SU-DHL-6 (cell line): ENCODE measurements at regions not wholly inside any gene's neighbourhood (a gene's known extent, or its start where the extent isn't known, plus 50 kb on each side); places are given as distances from the start of the nearest gene placed in this dataset.
"Not testable (repeated sequence)": the region's sequence is repeated elsewhere in the genome, so short reads cannot be mapped to it uniquely, and the experiment has no call there.

Experiments
- H2AFZ ChIP-seq: fragments of 200-600 bp; sonication (generic); 2 replicates; pipeline ENCODE4 v1.6.1; 2014; ENCODE audit warnings: low read depth, mild to moderate bottlenecking, moderate library complexity, mixed read lengths, antibody characterized with exemption, low read length; ENCODE audit not compliant: severe bottlenecking
- H3F3A ChIP-seq: fragments of 200-600 bp; shearing (Covaris generic); 2 replicates; pipeline ENCODE4 v1.6.0; 2016; ENCODE audit warnings: antibody characterized with exemption, mild to moderate bottlenecking; ENCODE audit not compliant: insufficient read depth
- H3K27ac ChIP-seq: fragments of 200-600 bp; sonication (generic); 2 replicates; pipeline ENCODE4 v1.5.1; 2016; ENCODE audit warnings: low read depth, mild to moderate bottlenecking, low read length, moderate library complexity, mixed read lengths
- H3K27me3 ChIP-seq: fragments of 200-600 bp; sonication (generic), shearing (Covaris generic); 2 replicates; pipeline ENCODE4 v1.6.0; 2014; ENCODE audit warnings: mild to moderate bottlenecking, low read length
- H3K36me3 ChIP-seq: fragments of 200-600 bp; sonication (generic); 2 replicates; pipeline ENCODE4 v1.6.1; 2014; ENCODE audit warnings: mild to moderate bottlenecking, low read length, mixed read lengths
- H3K4me2 ChIP-seq: fragments of 300-600, 200-600 bp; shearing (Covaris generic), sonication (generic); 2 replicates; pipeline ENCODE4 v1.6.0; 2014; ENCODE audit warnings: low read length, low read depth, mild to moderate bottlenecking; ENCODE audit not compliant: poor library complexity, severe bottlenecking
- H3K4me3 ChIP-seq: fragments of 200-600 bp; sonication (generic); 2 replicates; pipeline ENCODE4 v1.5.1; 2014; ENCODE audit warnings: antibody characterized with exemption, low read length, mild to moderate bottlenecking, mixed read lengths; ENCODE audit not compliant: insufficient read depth, poor library complexity, severe bottlenecking
- H3K79me2 ChIP-seq: fragments of 200-600 bp; sonication (generic); 2 replicates; pipeline ENCODE4 v1.6.1; 2014; ENCODE audit warnings: mild to moderate bottlenecking, low read length, moderate library complexity; ENCODE audit not compliant: insufficient read depth
- H3K9ac ChIP-seq: fragments of 200-600 bp; sonication (generic); 2 replicates; pipeline ENCODE4 v1.7.0; 2014; ENCODE audit warnings: mild to moderate bottlenecking, low read length
- H3K9me2 ChIP-seq: fragments of 200-600 bp; sonication (generic); replicated peaks from 2 replicates; pipeline ENCODE4 v1.6.1; 2014; ENCODE audit warnings: low read length; ENCODE audit not compliant: insufficient read depth
- H3K9me3 ChIP-seq: fragments of 200-600 bp; sonication (generic); 2 replicates; pipeline ENCODE4 v1.6.1; 2014; ENCODE audit warnings: low read length, mixed read lengths; ENCODE audit not compliant: insufficient read depth
- H4K20me1 ChIP-seq: fragments of 200-600 bp; sonication (generic); 2 replicates; pipeline ENCODE4 v1.6.1; 2014; ENCODE audit warnings: low read depth, mild to moderate bottlenecking, antibody characterized with exemption, low read length, moderate library complexity, mixed read lengths

DNA sequence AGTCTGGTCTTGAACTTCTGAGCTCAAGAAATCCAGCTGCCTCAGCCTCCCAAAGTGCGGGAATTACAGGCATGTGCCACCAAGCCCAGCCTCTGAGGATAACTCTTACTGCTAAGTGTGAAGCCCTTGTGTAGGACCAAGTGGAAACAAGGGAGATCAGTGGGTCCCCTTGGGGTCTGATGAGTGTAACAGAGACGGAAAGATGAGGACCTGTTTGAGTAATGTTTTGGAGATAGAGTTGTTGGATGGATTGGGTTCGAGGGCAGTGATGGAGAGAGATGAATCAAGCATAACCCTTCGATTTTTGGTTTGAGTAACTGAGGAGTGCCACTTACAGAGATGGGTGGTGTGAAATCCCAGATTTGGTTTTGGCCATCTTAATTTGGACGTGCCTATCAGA is 378.7 kb downstream of the ANAPC1 start:
- H3K9ac ChIP-seq, H2AFZ ChIP-seq, H3K27ac ChIP-seq, H3K9me2 ChIP-seq, H3K4me2 ChIP-seq, H3K79me2 ChIP-seq, H3F3A ChIP-seq, H3K27me3 ChIP-seq, H3K4me3 ChIP-seq, H4K20me1 ChIP-seq, H3K36me3 ChIP-seq, H3K9me3 ChIP-seq: not testable (repeated sequence)

DNA sequence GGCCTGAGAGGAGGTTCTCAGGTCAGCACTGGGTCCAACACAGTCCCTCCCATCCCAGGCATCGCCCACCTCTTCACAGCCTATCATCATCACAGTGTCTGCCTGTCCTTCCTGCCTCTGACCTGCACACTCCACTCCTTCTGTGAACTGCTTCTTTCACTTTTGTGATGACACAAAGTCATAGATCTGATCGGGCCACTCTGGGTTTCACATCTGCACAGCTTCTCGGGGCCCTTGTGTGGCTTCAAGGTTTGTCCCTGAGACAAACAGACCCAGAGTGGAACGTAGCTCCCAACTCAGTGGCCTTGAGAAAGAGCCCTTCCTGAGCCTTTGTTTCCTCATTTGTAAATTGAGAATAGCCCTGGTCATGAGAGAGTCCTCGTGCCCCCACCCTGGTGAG is 377.1 kb downstream of the ANAPC1 start:
- not testable (repeated sequence) for H3K4me2 ChIP-seq, H3K9ac ChIP-seq, H3K36me3 ChIP-seq, H4K20me1 ChIP-seq, H3K4me3 ChIP-seq, H3K9me3 ChIP-seq, H3K27me3 ChIP-seq, H3K79me2 ChIP-seq, H3F3A ChIP-seq, H3K27ac ChIP-seq, H2AFZ ChIP-seq, H3K9me2 ChIP-seq

DNA sequence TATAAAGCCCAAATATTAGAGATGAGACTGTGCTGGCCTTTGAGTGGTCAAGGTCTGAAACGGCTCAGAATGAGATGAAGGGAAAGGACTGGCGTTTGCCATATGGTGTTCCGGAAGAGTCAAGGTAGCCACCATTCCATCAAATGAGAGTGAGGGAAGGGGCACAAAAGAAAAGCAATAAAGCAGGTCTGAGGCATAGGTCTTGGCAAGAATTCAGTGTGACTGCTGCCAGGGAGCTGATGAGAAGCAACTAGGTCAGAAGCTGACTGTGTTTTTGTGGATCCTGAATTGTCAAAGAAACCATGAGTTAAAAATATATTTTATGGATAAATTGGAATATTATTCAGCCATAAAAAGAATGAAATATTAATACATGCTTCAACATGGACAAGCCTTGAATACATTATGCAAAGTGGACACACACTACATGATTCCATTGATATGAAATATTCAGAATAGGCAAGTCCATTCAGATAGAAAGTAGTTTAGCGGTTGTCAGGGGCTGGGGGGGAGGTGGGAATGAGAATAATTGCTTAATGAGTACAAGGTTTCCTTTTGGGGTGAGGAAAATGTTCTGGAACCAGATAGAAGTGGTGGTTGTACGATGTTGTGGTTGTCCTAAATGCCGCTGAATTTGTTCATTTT is 374.6 kb downstream of the ANAPC1 start:
- H4K20me1 ChIP-seq, H3K27me3 ChIP-seq, H3K36me3 ChIP-seq, H2AFZ ChIP-seq, H3K79me2 ChIP-seq, H3F3A ChIP-seq, H3K4me3 ChIP-seq, H3K4me2 ChIP-seq, H3K9me2 ChIP-seq, H3K9ac ChIP-seq, H3K9me3 ChIP-seq, H3K27ac ChIP-seq: not testable (repeated sequence)

DNA sequence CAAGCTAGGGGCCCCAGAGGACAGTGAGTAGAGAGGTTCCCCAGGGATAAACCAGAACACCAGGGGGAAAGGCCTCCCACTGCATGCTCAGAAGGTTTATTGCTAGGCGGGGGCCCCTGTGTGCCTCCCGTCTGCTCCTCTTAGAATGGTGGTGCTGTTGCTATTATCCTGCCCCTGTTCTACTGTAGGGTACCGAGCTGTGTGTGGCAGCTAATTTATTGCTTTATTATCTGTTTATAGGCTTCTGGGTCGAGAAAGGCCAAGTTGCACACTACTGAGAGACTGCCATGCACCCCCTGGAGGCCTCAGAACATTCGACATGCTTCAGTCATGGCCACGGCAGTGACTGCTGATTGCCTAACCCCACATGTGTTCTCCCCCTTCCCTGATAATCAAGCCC is 373.6 kb downstream of the ANAPC1 start:
- not testable (repeated sequence) for H3K27me3 ChIP-seq, H3K4me2 ChIP-seq, H3K4me3 ChIP-seq, H2AFZ ChIP-seq, H3K79me2 ChIP-seq, H3K36me3 ChIP-seq, H3K9me2 ChIP-seq, H3K9ac ChIP-seq, H3K27ac ChIP-seq, H4K20me1 ChIP-seq, H3K9me3 ChIP-seq, H3F3A ChIP-seq

DNA sequence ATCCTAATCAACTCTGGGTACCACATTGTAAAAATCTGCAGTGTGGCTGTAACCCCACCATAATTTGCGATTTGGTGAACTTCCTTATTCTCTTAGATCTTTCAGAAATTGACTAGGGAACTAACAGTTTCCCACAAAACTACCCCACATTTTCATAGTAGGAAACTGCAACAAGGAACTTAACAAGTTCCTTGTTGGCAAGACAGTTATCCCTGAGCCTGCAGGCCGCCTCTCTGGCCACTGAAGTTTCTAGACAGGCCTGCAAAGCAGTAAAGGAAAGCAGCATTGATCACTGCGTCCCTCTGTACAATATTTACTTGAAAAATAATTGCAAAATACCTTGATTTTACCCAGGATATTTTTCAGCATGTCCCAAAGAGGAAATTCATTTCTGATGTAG is 372.9 kb downstream of the ANAPC1 start:
- H3F3A ChIP-seq, H3K9me2 ChIP-seq, H3K4me3 ChIP-seq, H3K27ac ChIP-seq, H3K27me3 ChIP-seq, H4K20me1 ChIP-seq, H3K4me2 ChIP-seq, H2AFZ ChIP-seq, H3K36me3 ChIP-seq, H3K9me3 ChIP-seq, H3K9ac ChIP-seq, H3K79me2 ChIP-seq: not testable (repeated sequence)

DNA sequence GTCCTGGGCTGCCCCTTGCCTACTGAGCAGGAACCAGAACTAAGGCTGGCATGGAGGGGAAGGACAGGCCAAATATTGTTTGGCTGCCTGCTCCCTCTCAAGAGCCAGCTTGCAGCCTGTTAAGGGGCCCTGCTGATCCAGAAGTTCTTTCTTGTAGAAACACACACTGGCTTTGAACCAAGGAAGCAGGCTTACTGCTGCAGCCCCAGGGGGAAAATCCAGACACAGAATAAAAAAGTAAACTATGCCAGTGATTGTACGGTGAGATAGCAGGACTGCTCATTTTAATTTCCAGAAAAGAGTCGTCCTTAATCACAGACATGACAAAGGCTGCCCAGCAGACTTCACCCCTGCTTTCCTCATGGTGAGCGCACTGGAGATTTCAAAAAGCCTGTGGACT is 371.6 kb downstream of the ANAPC1 start:
- not testable (repeated sequence) for H3K36me3 ChIP-seq, H3K9me3 ChIP-seq, H3K4me2 ChIP-seq, H3K9me2 ChIP-seq, H3F3A ChIP-seq, H3K27ac ChIP-seq, H4K20me1 ChIP-seq, H2AFZ ChIP-seq, H3K9ac ChIP-seq, H3K79me2 ChIP-seq, H3K27me3 ChIP-seq, H3K4me3 ChIP-seq

DNA sequence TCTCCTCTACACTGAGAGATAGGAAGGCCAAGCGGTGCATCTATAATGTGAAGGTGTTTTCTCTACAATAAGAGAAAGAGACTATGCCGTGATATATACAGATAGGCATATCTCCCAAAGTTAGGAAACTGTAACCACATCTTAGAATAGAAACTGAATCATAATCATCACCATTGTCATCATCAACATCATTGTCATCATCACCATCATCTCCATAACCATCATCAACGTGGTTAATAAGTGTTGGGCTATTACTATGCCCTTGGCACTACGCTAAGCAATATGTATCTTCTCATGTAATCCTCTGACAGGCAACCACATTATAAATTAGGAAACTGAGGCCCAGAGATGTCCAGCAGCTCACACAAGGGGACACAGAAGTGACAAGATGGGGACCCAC is 369.9 kb downstream of the ANAPC1 start:
- H3K79me2 ChIP-seq, H3K9me3 ChIP-seq, H3K27ac ChIP-seq, H3K36me3 ChIP-seq, H4K20me1 ChIP-seq, H3K9ac ChIP-seq, H3K27me3 ChIP-seq, H3K4me3 ChIP-seq, H2AFZ ChIP-seq, H3K4me2 ChIP-seq, H3K9me2 ChIP-seq, H3F3A ChIP-seq: not testable (repeated sequence)

DNA sequence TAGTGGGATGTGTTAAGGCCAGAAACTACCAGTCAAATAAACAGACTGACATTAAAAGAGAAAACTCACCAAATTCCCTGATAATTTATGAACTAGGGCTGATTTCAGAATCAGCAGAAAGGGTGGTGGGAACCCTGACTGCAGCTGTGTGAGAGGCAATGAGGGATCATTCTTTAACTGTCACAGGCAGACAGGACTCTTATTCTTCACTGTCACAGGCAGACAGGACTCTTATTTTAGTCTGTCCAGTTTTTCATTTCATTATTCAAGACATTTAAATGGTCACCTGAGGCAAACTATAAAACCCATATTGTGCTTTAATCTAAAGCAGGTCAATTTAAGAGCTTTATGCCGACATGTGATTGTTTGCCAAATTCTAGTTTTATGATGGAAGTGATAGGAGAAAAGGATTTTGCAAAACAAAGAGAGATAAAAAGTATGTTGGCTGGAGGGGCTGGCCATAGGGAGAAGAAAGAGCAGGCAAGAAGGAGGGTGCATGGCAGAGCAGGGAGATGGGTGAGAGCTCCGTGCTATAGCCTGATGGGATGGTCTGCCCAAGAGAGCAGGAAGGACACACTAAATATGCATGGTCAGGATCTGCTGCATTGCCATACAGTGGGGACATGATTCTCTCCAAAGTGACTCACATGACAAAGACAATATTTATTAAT is 366.8 kb downstream of the ANAPC1 start:
- not testable (repeated sequence) for H3K27me3 ChIP-seq, H3K79me2 ChIP-seq, H3K36me3 ChIP-seq, H3F3A ChIP-seq, H3K27ac ChIP-seq, H3K4me3 ChIP-seq, H3K4me2 ChIP-seq, H4K20me1 ChIP-seq, H3K9me3 ChIP-seq, H3K9me2 ChIP-seq, H3K9ac ChIP-seq, H2AFZ ChIP-seq
